ENCODE measurements at regions not wholly inside any gene's neighbourhood (a gene's known extent, or its start where the extent isn't known, plus 50 kb on each side); places are given as distances from the start of the nearest gene placed in this dataset.

DNA sequence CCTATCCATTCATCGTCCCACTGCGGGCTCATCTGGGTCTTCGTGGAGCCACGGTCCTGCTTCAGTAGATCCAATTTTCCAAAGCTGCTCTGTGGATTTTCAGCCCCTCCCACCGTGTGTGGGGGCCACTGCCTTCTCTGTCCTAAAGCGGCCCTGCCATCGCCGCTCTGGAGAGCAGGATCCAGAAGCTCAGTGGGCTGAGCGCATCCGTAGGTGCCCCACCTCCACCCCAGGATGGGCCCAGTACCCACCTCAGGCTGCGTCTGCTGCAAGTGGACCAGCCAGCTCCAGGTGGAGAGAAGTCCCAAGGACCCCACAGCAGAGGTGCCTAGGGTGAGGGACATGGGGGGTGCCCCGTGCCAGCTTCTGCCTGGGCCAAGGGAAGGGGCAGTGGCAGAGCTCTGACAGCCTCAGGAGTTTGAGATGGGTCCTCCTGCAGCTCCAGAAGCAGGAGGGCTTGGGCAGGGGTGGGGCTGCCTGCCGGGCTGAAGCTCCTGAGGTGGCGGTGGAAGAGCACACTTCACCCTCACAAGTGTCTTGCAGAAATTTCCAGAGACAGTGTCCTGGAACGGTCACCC, 148.1 kb upstream of the C14orf180 start:
- H3K27me3 ChIP-seq (ENCODE audit: insufficient read depth, low read depth, low read length) = no peaks in the 10 kb centered on the region
- no peaks in the 10 kb centered on the region for H3K9me2 ChIP-seq (ENCODE audit: insufficient read depth, low read length)
- H3K4me3 ChIP-seq (ENCODE audit: low read length) = no peak overlapping the region
- no peak overlapping the region for H3K4me2 ChIP-seq (ENCODE audit: low read length)
- TF ChIP-seq TAF1 (IDR thresholded peaks at IDR 0.05; ENCODE audit: low read depth) = no peak
- TF ChIP-seq RAD21 (conservative IDR thresholded peaks at IDR 0.05) = no peak
- TF ChIP-seq, protein P1, sequence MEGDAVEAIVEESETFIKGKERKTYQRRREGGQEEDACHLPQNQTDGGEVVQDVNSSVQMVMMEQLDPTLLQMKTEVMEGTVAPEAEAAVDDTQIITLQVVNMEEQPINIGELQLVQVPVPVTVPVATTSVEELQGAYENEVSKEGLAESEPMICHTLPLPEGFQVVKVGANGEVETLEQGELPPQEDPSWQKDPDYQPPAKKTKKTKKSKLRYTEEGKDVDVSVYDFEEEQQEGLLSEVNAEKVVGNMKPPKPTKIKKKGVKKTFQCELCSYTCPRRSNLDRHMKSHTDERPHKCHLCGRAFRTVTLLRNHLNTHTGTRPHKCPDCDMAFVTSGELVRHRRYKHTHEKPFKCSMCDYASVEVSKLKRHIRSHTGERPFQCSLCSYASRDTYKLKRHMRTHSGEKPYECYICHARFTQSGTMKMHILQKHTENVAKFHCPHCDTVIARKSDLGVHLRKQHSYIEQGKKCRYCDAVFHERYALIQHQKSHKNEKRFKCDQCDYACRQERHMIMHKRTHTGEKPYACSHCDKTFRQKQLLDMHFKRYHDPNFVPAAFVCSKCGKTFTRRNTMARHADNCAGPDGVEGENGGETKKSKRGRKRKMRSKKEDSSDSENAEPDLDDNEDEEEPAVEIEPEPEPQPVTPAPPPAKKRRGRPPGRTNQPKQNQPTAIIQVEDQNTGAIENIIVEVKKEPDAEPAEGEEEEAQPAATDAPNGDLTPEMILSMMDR (IDR thresholded peaks at IDR 0.05; ENCODE audit: poor library complexity, severe bottlenecking) = no peak
- H2AFZ ChIP-seq (ENCODE audit: low read depth, low read length) = no peak overlapping the region
- H3F3A ChIP-seq (ENCODE audit: insufficient read depth, low read length, poor library complexity, severe bottlenecking) = no peaks in the 10 kb centered on the region
- no peaks in the 10 kb centered on the region for H3K79me2 ChIP-seq (replicated peaks; ENCODE audit: insufficient read depth, low read length)
- H3K36me3 ChIP-seq (ENCODE audit: insufficient read depth, low read length) = no peaks in the 10 kb centered on the region
- H3K9ac ChIP-seq (ENCODE audit: low read length) = no peak overlapping the region
- no peak overlapping the region for H3K27ac ChIP-seq (ENCODE audit: low read length)
- H3K9me3 ChIP-seq (ENCODE audit: low read length) = no peaks in the 10 kb centered on the region
- H4K20me1 ChIP-seq (ENCODE audit: insufficient read depth) = no peaks in the 10 kb centered on the region

GRCh38 chr14:104431929-104432541, 147.5 kb upstream of the C14orf180 start:
- Histone ChIP-seq H3K4me2 (ENCODE audit: low read length) (no peak overlapping the region), H3F3A (ENCODE audit: insufficient read depth, low read length, poor library complexity, severe bottlenecking) (no peaks in the 10 kb centered on the region), H3K27me3 (ENCODE audit: insufficient read depth, low read depth, low read length) (no peaks in the 10 kb centered on the region), H3K27ac (ENCODE audit: low read length) (no peak overlapping the region), H2AFZ (ENCODE audit: low read depth, low read length) (no peak overlapping the region), H3K9me3 (ENCODE audit: low read length) (no peaks in the 10 kb centered on the region), H3K9ac (ENCODE audit: low read length) (no peak overlapping the region), H3K79me2 (replicated peaks; ENCODE audit: insufficient read depth, low read length) (no peaks in the 10 kb centered on the region), H3K4me3 (ENCODE audit: low read length) (no peak overlapping the region), H3K36me3 (ENCODE audit: insufficient read depth, low read length) (no peaks in the 10 kb centered on the region), H3K9me2 (ENCODE audit: insufficient read depth, low read length) (no peaks in the 10 kb centered on the region), H4K20me1 (ENCODE audit: insufficient read depth) (no peaks in the 10 kb centered on the region)
- TF ChIP-seq EP300 (conservative IDR thresholded peaks at IDR 0.05; ENCODE audit: poor library complexity, severe bottlenecking) (no peak), RAD21 (conservative IDR thresholded peaks at IDR 0.05) (no peak), MXI1 (conservative IDR thresholded peaks at IDR 0.05; ENCODE audit: poor library complexity, severe bottlenecking) (no peak), TAF1 (IDR thresholded peaks at IDR 0.05; ENCODE audit: low read depth) (no peak), REST (IDR thresholded peaks at IDR 0.05; ENCODE audit: borderline replicate concordance) (no peak), EZH2 (IDR thresholded peaks at IDR 0.05; ENCODE audit: borderline replicate concordance, insufficient read depth, low read length, poor library complexity, severe bottlenecking) (no peak), SMC3 (conservative IDR thresholded peaks at IDR 0.05; ENCODE audit: poor library complexity) (no peak)
- TF ChIP-seq, protein P1 (IDR thresholded peaks at IDR 0.05; ENCODE audit: poor library complexity, severe bottlenecking) = no peak
